ENCODE measurements at regions not wholly inside any gene's neighbourhood (a gene's known extent, or its start where the extent isn't known, plus 50 kb on each side); places are given as distances from the start of the nearest gene placed in this dataset.

DNA sequence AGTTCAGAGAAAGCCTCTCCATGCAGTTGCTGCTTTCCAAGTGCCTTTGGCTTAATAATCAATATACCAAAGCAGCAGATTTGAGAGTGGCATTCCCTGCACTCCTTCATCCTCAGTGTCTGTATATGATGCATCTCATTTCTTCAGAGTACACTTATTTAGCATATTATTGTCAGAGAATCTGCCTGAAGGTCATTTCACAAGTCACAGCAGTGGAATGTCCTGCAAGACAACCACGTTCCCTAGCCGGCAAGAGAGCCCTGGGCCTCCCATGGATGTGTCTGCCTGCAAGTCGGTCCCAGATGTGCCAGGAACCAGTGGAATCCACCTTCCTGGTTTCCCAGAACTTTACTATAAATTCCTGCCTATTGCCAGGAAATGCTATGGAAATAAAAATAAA is 289.4 kb upstream of the IGFBP3 start:
- TF ChIP-seq CTCF (IDR thresholded peaks at IDR 0.05) (no peak), POLR2A (IDR thresholded peaks at IDR 0.05) (no peak)
- Histone ChIP-seq H3K36me3 (no peaks in the 10 kb centered on the region), H3K4me3 (no peak overlapping the region), H3K9me3 (no peaks in the 10 kb centered on the region), H3K4me1 (peaks cover 0 to 16% (median 6%) of the 10 kb centered on the region in 12 donors), H3K27me3 (no peaks in the 10 kb centered on the region), H3K27ac (no peak overlapping the region)
- ATAC-seq (no peak), DNase-seq (no peak)
- intact Hi-C loops (cut with DNase I), result loop anchor here in 2 of 10 donors (10.0 kb wide), 2 partner anchors 156 to 286 kb away; partner anchors contain the start of gene IGFBP3 (in 1 of the 2)
- 75 to 84% (median 82%) methylated on average over 3 of the region's 3 CpGs for WGBS, 4 donors

DNA sequence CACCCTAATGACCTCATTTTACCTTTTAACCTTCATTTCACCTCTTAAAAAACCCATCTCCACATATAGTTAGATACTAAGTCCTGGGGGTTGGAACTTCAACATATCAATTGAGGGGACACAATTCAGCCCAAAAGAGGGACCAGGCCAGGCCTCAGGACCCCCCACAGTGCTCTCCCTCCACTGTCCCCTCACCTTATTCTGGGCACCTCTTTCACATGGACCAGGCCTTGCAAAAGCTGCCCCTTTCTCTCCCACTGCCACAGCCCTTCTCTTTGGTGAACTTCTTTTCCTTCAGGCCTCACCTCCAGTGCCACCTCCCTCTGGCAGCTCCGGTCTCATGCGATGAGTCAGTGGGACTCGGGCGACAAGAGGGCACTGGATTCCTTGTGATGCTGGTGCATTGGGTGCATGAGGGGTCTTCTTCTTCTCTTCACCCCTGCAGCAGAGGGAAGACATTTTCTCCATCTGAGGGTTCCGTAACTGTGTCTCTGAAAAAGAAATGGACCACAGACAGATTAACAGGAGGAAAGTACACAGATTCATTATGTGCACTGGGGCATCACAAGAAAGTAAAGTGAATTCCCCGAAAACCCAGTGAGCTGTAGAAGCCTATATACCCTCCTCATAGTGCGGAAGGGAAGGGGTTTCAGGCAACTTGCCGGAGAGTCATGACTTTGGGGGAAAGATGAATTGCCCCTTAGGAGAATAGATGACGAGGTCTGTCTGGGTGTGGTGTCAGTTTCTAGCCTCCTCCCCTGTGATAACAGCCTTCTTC is 288.7 kb upstream of the IGFBP3 start:
- WGBS, 4 donors, result 92 to 99% (median 95%) methylated on average over 9 of the region's 9 CpGs
- peak overlapping the region in 2 of 12 donors; percentile 50 to 51 for H3K27ac ChIP-seq
- no peaks in the 10 kb centered on the region for H3K36me3 ChIP-seq
- H3K4me1 ChIP-seq, result peaks cover 0 to 10% (median 0%) of the 10 kb centered on the region in 12 donors
- ATAC-seq (no peak), DNase-seq (no peak)
- H3K9me3 ChIP-seq, result no peaks in the 10 kb centered on the region
- TF ChIP-seq CTCF (IDR thresholded peaks at IDR 0.05) (no peak), POLR2A (IDR thresholded peaks at IDR 0.05) (no peak)
- no peaks in the 10 kb centered on the region for H3K27me3 ChIP-seq
- H3K4me3 ChIP-seq, result no peak overlapping the region
- intact Hi-C loops (cut with DNase I), result loop anchor here in 2 of 10 donors (10.0 kb wide), 2 partner anchors 155 to 285 kb away; partner anchors contain the start of gene IGFBP3 (in 1 of the 2)

DNA sequence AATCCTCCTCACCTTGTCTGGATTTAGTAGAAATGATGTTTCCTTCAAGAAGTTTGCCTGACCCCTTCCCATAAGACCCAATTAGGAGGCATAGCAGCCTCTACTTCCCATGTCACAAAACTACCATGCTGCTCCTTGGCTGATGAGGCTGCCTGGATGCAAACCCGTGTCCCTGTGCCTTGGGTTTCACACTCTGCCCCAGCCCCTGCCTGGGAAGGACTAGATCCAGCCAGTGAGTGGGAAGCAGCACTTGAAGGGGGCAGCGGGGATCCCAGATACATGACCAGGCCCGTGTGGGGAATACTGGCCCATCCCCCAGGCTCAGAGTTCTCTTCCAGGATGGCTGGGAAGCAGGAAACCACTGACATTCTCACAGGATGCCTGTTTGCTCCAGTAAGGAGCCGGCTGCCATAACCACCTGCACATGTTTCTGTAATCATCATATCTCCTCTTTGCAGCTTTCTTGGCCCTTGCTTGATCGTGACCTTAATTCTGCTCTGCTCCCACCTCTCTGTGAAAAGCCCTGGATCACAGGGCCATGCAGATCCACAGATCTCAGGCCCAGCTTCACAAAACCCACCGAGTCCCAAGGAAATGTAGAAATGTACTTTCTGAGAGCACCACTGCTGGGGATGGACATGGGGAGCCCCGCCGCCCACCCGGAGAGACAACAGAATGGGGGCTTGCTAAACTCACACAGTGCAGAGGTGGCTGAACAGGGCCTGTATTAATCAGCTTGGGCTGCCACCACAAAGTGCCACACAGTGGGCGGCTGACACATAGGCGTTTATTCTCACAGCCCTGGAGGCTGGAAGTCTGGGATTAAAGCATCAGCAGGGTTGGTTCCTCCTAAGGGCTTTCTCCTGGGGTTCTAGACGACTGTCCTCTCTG is 287.8 kb upstream of the IGFBP3 start:
- peaks cover 0 to 10% (median 0%) of the 10 kb centered on the region in 12 donors for H3K4me1 ChIP-seq
- H3K4me3 ChIP-seq, result no peak overlapping the region
- DNase-seq (peak in 2 of 5 donors; percentile 37 to 41), ATAC-seq (peak in 2 of 4 donors; percentile 32 to 86)
- intact Hi-C loops (cut with DNase I), result no loop called here
- H3K27me3 ChIP-seq, result no peaks in the 10 kb centered on the region
- no peaks in the 10 kb centered on the region for H3K36me3 ChIP-seq
- TF ChIP-seq CTCF (IDR thresholded peaks at IDR 0.05) (no peak), POLR2A (IDR thresholded peaks at IDR 0.05) (no peak)
- H3K27ac ChIP-seq, result peak overlapping the region in 3 of 12 donors; percentile 11 to 51 (median 50)
- H3K9me3 ChIP-seq, result no peaks in the 10 kb centered on the region
- WGBS, 4 donors, result 72 to 74% (median 73%) methylated on average over 12 of the region's 12 CpGs

Measured in heart left ventricle (tissue), 16 donors.